GM12865 (cell line): ENCODE measurements at regions not wholly inside any gene's neighbourhood (a gene's known extent, or its start where the extent isn't known, plus 50 kb on each side); places are given as distances from the start of the nearest gene placed in this dataset.

ENCODE experiments used
- DNase-seq: peaks from one replicate; pipeline ENCODE4 v3.0.0; 2010; ENCODE audit warnings: low read depth
- H3K4me3 ChIP-seq: 2 replicates; pipeline ENCODE4 v1.5.1; 2011; ENCODE audit warnings: mild to moderate bottlenecking, low read depth, low read length, control low read depth
- TF ChIP-seq, protein P1 (sequence below): IDR thresholded peaks from 2 replicates; pipeline ENCODE4 v1.5.1; 2011; ENCODE audit warnings: low read length, control low read depth, low read depth, inconsistent platforms; ENCODE audit not compliant: insufficient read depth; ENCODE audit errors: missing control alignments

DNA sequence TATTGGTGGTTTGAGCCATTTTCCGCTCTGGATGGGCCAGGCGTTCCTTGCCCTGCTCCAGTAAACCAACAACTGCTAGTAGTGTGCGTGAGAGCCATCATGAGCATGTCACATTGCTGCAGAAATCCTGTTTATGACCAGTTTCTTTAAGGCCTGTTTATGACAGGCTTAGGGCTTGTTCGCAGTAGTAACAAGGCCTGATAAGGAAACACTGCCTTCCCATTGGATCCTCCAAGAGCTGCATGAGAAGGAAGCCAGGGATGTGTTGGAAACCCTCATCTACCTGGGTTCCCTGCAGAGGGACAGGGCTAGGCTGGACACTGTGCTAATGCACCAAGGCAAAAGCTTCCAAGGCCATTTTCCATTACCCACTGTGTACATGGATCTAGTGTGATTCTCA, 153.9 kb downstream of the ZNF518B start:
- TF ChIP-seq, protein P1, sequence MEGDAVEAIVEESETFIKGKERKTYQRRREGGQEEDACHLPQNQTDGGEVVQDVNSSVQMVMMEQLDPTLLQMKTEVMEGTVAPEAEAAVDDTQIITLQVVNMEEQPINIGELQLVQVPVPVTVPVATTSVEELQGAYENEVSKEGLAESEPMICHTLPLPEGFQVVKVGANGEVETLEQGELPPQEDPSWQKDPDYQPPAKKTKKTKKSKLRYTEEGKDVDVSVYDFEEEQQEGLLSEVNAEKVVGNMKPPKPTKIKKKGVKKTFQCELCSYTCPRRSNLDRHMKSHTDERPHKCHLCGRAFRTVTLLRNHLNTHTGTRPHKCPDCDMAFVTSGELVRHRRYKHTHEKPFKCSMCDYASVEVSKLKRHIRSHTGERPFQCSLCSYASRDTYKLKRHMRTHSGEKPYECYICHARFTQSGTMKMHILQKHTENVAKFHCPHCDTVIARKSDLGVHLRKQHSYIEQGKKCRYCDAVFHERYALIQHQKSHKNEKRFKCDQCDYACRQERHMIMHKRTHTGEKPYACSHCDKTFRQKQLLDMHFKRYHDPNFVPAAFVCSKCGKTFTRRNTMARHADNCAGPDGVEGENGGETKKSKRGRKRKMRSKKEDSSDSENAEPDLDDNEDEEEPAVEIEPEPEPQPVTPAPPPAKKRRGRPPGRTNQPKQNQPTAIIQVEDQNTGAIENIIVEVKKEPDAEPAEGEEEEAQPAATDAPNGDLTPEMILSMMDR = no peak

DNA sequence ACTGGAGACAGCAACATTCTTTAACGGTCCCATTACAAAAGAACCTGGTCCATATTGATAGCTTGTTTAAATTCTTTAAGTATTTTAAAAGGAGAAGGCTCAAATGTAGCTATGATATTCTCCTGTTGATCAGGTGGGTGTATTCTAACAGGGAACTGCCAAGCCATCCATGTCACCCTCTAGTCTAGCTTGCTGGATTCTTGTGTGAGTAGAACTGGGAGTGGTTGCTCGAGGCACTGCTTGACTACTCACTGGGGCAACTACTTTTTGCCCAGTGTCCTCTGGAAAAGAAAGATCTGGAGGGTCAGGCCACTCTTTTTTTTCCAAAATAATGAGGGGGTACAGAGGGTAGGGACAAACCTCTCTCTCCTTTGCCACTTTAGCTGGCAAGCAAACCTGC, 155.1 kb downstream of the ZNF518B start:
- TF ChIP-seq, protein P1 = no peak
- no peak for DNase-seq

More for the DNA sequence above, 153.9 kb downstream of the ZNF518B start:
- DNase-seq = no peak
- no peak overlapping the region for H3K4me3 ChIP-seq

DNA sequence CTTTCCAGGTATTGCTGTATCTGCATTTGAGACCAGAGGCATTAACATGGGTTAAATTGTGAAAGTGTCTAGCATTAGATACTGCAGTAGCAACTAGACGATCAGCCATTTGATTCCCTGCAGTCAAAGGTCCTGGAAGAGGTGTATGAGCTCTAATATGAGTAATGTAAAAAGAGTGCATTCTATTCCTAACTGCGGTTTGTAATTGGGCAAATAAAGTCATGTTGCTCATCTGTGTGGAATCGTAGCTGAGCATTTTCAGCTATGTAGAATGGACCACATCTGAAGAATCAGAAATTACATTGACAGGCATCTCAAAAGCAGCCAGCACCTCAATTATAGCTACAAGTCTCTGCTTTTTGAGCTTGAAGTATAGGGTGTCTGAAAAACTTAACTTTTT, 157.6 kb downstream of the ZNF518B start:
- TF ChIP-seq, protein P1 = no peak
- no peak for DNase-seq
- no peak overlapping the region for H3K4me3 ChIP-seq

More for the DNA sequence above, 155.1 kb downstream of the ZNF518B start:
- no peak overlapping the region for H3K4me3 ChIP-seq

DNA sequence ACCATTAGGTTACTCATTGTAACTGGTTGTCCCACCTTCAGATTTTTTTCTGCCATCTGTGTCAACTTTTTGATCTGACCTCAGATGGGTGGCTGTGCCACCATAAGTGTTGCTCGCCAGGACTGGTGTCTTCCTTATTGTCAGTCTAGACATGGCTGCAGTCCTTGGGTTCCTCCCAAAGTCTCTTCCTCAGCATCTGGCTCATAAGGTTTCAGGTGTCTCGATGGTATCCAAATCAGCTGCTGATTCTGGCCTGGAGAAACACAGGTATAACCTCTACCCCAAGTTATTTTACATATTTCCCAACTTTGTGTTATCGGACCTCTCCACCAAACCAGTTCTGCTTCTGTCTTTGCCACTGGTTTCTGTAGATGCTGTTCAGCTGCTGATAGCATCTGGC, 158.5 kb downstream of the ZNF518B start:
- H3K4me3 ChIP-seq = no peak overlapping the region
- DNase-seq = no peak
- TF ChIP-seq, protein P1 = no peak

DNA sequence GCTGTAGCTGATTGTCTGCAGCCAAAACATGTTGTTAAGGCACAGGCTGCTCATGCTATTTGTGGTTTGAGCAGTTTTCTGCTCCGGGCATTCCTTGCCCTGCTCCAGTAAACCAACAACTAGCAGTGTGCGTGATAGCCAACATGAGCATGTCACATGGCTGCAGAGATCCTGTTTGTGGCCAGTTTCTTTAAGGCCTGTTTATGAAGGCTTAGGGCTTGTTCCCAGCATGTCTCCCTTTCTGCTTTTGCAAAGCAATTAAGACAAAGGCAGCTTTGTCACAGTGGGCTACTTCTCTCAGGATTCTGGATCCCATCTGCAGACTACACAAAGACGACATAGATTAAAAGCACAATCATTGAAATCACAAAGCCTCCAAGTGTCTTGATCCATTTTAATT, 160.5 kb downstream of the ZNF518B start:
- TF ChIP-seq, protein P1 = no peak
- no peak for DNase-seq

DNA sequence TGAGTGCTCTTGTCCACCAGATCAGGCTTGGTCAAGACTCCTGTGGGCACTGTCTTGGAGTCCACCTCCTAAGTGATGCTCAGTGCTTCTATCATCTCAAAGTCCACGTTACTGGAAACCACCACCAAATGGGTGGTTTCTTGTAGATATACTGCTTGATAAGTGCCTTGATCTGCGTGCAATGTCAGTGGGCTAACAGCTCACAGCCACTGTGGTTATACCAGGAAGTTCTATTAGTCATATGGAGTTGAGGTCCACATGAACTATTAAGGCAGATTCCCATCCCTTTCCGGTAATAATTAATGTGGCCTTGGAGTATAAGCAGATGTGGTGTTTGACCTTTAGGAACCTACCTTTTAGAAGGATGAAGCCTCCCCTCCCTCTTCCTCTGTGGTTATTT, 161.9 kb downstream of the ZNF518B start:
- no peak overlapping the region for H3K4me3 ChIP-seq
- TF ChIP-seq, protein P1 = no peak
- DNase-seq = no peak

More for the DNA sequence above, 160.5 kb downstream of the ZNF518B start:
- no peak overlapping the region for H3K4me3 ChIP-seq

DNA sequence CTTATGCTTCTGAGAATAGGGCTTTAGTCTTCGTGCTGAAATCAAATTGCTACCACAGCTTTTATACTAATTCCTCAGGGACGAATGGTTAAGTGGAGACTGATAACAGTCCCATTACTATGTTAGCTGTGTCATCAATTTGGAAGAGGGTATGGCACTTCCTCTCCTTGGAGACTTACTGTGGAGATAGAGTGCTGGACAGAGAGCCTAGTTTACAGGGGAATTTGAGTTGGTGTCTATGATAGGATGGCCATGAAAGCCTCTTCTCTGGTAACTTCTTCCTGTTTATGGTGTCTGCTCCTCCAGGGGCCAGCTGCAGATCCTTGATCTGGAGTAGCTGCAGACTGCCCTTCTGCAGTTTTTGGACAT, 167.7 kb downstream of the ZNF518B start:
- no peak overlapping the region for H3K4me3 ChIP-seq
- no peak for DNase-seq
- TF ChIP-seq, protein P1 = no peak
